GM12878 (cell line): ENCODE measurements at regions not wholly inside any gene's neighbourhood (a gene's known extent, or its start where the extent isn't known, plus 50 kb on each side); places are given as distances from the start of the nearest gene placed in this dataset.

Experiments
- ATAC-seq: fragments of 200-7000 bp; cut with Tn5 transposase; 3 replicates; pipeline ENCODE4 v1.9.1; 2020; ENCODE audit warnings: mild to moderate bottlenecking, moderate library complexity
- BruUV-seq: library from RNA; stranded (reverse); fragments of 400-500 nt; replicated peaks from 2 replicates; lab custom pipeline; 2021; lab: Mats Ljungman, UMichigan
- CTCF ChIA-PET: fragments of 300-600 bp; sonication (Branson Sonifier 250); formaldehyde crosslinking; extraction: SDS; loops from one replicate; lab custom pipeline; 2021; ENCODE audit warnings: inconsistent platforms; lab: Yijun Ruan, JAX
- POLR2A ChIA-PET: fragments of 350-600 bp; formaldehyde crosslinking; extraction: SDS; loops from one replicate; lab custom pipeline; 2021; ENCODE audit warnings: inconsistent platforms; lab: Charles Lee
- RAD21 ChIA-PET: fragments of 300-600 bp; sonication (Branson Sonifier 250); formaldehyde crosslinking; loops from one replicate; lab custom pipeline; 2023; ENCODE audit warnings: antibody characterized with exemption; ENCODE audit not compliant: unreplicated experiment; lab: Charles Lee
- SMC1A ChIA-PET: fragments of 300-600 bp; sonication (Branson Sonifier 250); formaldehyde crosslinking; loops from one replicate; lab custom pipeline; 2023; ENCODE audit not compliant: unreplicated experiment, uncharacterized antibody; lab: Charles Lee
- DNase-seq: peaks from one replicate; pipeline ENCODE4 v3.0.0-alpha.2; 2011; ENCODE audit warnings: low read depth, low spot score
- FAIRE-seq: peaks from 3 replicates; lab custom pipeline; 2011; peaks lifted over from hg19 to GRCh38; lab: Jason Lieb, UNC
- H2AFZ ChIP-seq: 2 replicates; pipeline ENCODE4 v1.6.0; 2011; ENCODE audit warnings: low read depth, low read length, control low read depth; ENCODE audit not compliant: control insufficient read depth
- H3K27ac ChIP-seq: 2 replicates; pipeline ENCODE4 v1.5.1; 2011; ENCODE audit warnings: control low read depth; ENCODE audit not compliant: control insufficient read depth, insufficient read depth
- H3K27me3 ChIP-seq, 2 experiments: replicated peaks in 1 of 2; 2 replicates each; pipeline versions ENCODE4 v1.6.0 to v1.6.1; 2011; ENCODE audit warnings: low read length in 1 of 2; ENCODE audit not compliant: control insufficient read depth in 2 of 2, insufficient read depth in 2 of 2
- H3K36me3 ChIP-seq, 2 experiments: 2 replicates each; pipeline ENCODE4 v1.5.1; 2011; ENCODE audit warnings: low read length in 1 of 2; ENCODE audit not compliant: control insufficient read depth in 2 of 2, insufficient read depth in 2 of 2
- H3K4me1 ChIP-seq: 2 replicates; pipeline ENCODE4 v1.6.1; 2011; ENCODE audit warnings: mild to moderate bottlenecking, low read length, moderate library complexity, mixed read lengths; ENCODE audit not compliant: control insufficient read depth, insufficient read depth
- H3K4me2 ChIP-seq: 2 replicates; pipeline ENCODE4 v1.6.0; 2011; ENCODE audit warnings: control low read depth; ENCODE audit not compliant: control insufficient read depth, insufficient read depth
- H3K4me3 ChIP-seq: fragments of 200-600 bp; sonication (generic); 2 replicates; pipeline ENCODE4 v1.5.1; 2016
- H3K79me2 ChIP-seq: 2 replicates; pipeline ENCODE4 v1.6.0; 2011; ENCODE audit warnings: low read length; ENCODE audit not compliant: control insufficient read depth, insufficient read depth
- H3K9ac ChIP-seq: 2 replicates; pipeline ENCODE4 v1.8.0; 2011; ENCODE audit warnings: low read length, control low read depth, mixed read lengths; ENCODE audit not compliant: control insufficient read depth, insufficient read depth
- H3K9me3 ChIP-seq: replicated peaks from 3 replicates; pipeline ENCODE4 v1.5.1; 2011; ENCODE audit warnings: mild to moderate bottlenecking, low read length; ENCODE audit not compliant: control insufficient read depth, insufficient read depth
- H4K20me1 ChIP-seq: 2 replicates; pipeline ENCODE4 v1.6.0; 2011; ENCODE audit not compliant: control insufficient read depth, insufficient read depth
- EGR1 ChIP-seq, 2 experiments: IDR thresholded peaks; 1 replicate in 1 of 2; 2 replicates in 1 of 2; pipeline ENCODE4 v1.6.1; 2011 to 2012; ENCODE audit warnings: low read depth in 2 of 2, low read length in 2 of 2, borderline replicate concordance in 1 of 2, mild to moderate bottlenecking in 1 of 2, moderate library complexity in 1 of 2
- IKZF2 ChIP-seq, 2 experiments: fragments of 450-650 bp; IDR thresholded peaks; 2 replicates each; pipeline ENCODE4 v1.6.1; 2017; ENCODE audit warnings: mild to moderate bottlenecking in 2 of 2, moderate library complexity in 2 of 2
- POU2F2 ChIP-seq: IDR thresholded peaks from 3 replicates; pipeline ENCODE4 v1.6.1; 2011; ENCODE audit warnings: low read depth, mild to moderate bottlenecking, low read length, borderline replicate concordance
- RAD21 ChIP-seq: IDR thresholded peaks from 2 replicates; pipeline ENCODE4 v1.6.1; 2011; ENCODE audit warnings: mild to moderate bottlenecking, low read depth, low read length, moderate library complexity; ENCODE audit not compliant: insufficient read depth
- RELA ChIP-seq: fragments of 450-650 bp; IDR thresholded peaks from 2 replicates; pipeline ENCODE4 v1.8.0; 2014; ENCODE audit warnings: borderline replicate concordance; ENCODE audit not compliant: partially characterized antibody
- ZBED1 ChIP-seq: IDR thresholded peaks from 2 replicates; pipeline ENCODE4 v1.6.1; 2016; ENCODE audit warnings: borderline replicate concordance
- ZNF384 ChIP-seq: IDR thresholded peaks from 2 replicates; pipeline ENCODE4 v1.6.1; 2012; ENCODE audit warnings: low read depth, mild to moderate bottlenecking, low read length, improper control_type of control experiment, borderline replicate concordance
- WGBS: methylation state at CpG from one replicate; pipeline ENCODE4 v1.1.6; 2016; ENCODE audit warnings: low lambda C conversion rate; ENCODE audit not compliant: insufficient replicate concordance, insufficient coverage; ENCODE audit errors: missing lambda C conversion rate; 5-methylcytosine and 5-hydroxymethylcytosine counted together
- in situ Hi-C: fragments of 300-500 bp; cut with MboI; formaldehyde crosslinking; loops from 9 replicates; pipeline ENCODE4 v1.14.3; 2018; ENCODE audit warnings: mixed read lengths
- intact Hi-C: fragments of 100-400 bp; cut with micrococcal nuclease; formaldehyde crosslinking; loops from one replicate; pipeline ENCODE4 v1.14.2; 2022; ENCODE audit not compliant: unreplicated experiment
- TF ChIP-seq, protein P1 (sequence below): fragments of 450-650 bp; formaldehyde crosslinking; IDR thresholded peaks from 2 replicates; pipeline ENCODE4 v1.4.0; 2022; ENCODE audit warnings: mild to moderate bottlenecking, moderate library complexity
- TF ChIP-seq, protein P2 (sequence below): fragments of 450-650 bp; IDR thresholded peaks from 2 replicates; pipeline ENCODE4 v1.6.1; 2016; ENCODE audit warnings: mild to moderate bottlenecking
- TF ChIP-seq, protein P3 (sequence below): IDR thresholded peaks from 2 replicates; pipeline ENCODE4 v1.6.1; 2012; ENCODE audit warnings: low read depth, low read length, improper control_type of control experiment
- TF ChIP-seq, protein P4 (sequence below): IDR thresholded peaks from 2 replicates; pipeline ENCODE4 v1.6.1; 2012; ENCODE audit warnings: low read depth, low read length, improper control_type of control experiment

DNA sequence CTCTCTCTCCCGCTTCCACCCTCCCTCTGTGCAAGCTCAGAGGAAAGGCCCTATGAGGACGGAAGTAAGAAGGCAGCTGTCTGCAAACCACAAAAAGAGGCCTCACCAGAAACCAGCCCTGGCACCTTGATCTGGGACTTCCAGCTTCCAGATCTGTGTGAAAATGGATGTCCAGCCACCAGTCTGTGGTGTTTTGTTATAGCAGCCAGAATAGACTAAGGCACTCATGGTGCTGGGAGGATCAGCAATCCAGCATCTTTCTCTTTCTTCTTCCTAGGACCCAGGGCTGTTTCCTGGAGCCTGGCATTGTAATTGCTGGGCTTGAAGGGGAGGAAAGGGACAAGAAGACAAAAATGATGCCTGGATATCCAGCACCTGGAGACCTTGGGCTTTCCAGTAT lies 122.5 kb downstream of the SOCS6 start:
- H3K9me3 ChIP-seq = no peaks in the 10 kb centered on the region
- no peak overlapping the region for H3K27ac ChIP-seq
- intact Hi-C loops (no loop called here), in situ Hi-C loops (no loop called here)
- WGBS = 32% methylated on average over 2 of the region's 2 CpGs
- SMC1A ChIA-PET = no interaction called here
- H3K36me3 ChIP-seq = no peaks in the 10 kb centered on the region
- DNase-seq (no peak), ATAC-seq (no peak), FAIRE-seq (no peak)
- H3K79me2 ChIP-seq = no peaks in the 10 kb centered on the region
- H4K20me1 ChIP-seq = no peaks in the 10 kb centered on the region
- H3K4me1 ChIP-seq = no peaks in the 10 kb centered on the region
- H3K9ac ChIP-seq = no peak overlapping the region
- RAD21 ChIA-PET = no interaction called here
- POLR2A ChIA-PET = no interaction called here
- CTCF ChIA-PET = interaction anchor here (1.7 kb wide), 1 partner anchor 23 kb away, joined by 4 read pairs; no protein-coding TSS in a partner anchor
- H2AFZ ChIP-seq = no peak overlapping the region
- H3K4me3 ChIP-seq = no peak overlapping the region
- peaks cover 0 to 3% of the 10 kb centered on the region in 2 experiments; a peak in 2 of 4 replicates for H3K27me3 ChIP-seq
- BruUV-seq = no TSS peak
- TF ChIP-seq IKZF2 (IDR thresholded peaks at IDR 0.05) (no peak), POU2F2 (no peak), ZBED1 (no peak), EGR1 (IDR thresholded peaks at IDR 0.05; ENCODE audit: borderline replicate concordance in 1 of 2, low read depth in 2 of 2, low read length in 2 of 2) (no peak), RELA (no peak), RAD21 (no peak), ZNF384 (no peak)
- TF ChIP-seq, protein P1, sequence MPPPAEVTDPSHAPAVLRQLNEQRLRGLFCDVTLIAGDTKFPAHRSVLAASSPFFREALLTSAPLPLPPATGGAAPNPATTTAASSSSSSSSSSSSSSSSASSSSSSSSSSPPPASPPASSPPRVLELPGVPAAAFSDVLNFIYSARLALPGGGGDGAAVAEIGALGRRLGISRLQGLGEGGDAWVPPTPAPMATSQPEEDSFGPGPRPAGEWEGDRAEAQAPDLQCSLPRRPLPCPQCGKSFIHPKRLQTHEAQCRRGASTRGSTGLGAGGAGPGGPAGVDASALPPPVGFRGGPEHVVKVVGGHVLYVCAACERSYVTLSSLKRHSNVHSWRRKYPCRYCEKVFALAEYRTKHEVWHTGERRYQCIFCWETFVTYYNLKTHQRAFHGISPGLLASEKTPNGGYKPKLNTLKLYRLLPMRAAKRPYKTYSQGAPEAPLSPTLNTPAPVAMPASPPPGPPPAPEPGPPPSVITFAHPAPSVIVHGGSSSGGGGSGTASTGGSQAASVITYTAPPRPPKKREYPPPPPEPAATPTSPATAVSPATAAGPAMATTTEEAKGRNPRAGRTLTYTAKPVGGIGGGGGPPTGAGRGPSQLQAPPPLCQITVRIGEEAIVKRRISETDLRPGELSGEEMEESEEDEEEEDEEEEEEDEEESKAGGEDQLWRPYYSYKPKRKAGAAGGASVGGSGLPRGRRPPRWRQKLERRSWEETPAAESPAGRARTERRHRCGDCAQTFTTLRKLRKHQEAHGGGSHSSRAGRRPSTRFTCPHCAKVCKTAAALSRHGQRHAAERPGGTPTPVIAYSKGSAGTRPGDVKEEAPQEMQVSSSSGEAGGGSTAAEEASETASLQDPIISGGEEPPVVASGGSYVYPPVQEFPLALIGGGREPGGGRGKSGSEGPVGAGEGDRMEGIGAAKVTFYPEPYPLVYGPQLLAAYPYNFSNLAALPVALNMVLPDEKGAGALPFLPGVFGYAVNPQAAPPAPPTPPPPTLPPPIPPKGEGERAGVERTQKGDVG (CRISPR knock-in tag) = no peak
- TF ChIP-seq, protein P2, sequence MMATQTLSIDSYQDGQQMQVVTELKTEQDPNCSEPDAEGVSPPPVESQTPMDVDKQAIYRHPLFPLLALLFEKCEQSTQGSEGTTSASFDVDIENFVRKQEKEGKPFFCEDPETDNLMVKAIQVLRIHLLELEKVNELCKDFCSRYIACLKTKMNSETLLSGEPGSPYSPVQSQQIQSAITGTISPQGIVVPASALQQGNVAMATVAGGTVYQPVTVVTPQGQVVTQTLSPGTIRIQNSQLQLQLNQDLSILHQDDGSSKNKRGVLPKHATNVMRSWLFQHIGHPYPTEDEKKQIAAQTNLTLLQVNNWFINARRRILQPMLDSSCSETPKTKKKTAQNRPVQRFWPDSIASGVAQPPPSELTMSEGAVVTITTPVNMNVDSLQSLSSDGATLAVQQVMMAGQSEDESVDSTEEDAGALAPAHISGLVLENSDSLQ = no peak
- TF ChIP-seq, protein P3, sequence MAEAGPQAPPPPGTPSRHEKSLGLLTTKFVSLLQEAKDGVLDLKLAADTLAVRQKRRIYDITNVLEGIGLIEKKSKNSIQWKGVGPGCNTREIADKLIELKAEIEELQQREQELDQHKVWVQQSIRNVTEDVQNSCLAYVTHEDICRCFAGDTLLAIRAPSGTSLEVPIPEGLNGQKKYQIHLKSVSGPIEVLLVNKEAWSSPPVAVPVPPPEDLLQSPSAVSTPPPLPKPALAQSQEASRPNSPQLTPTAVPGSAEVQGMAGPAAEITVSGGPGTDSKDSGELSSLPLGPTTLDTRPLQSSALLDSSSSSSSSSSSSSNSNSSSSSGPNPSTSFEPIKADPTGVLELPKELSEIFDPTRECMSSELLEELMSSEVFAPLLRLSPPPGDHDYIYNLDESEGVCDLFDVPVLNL = no peak
- TF ChIP-seq, protein P4, sequence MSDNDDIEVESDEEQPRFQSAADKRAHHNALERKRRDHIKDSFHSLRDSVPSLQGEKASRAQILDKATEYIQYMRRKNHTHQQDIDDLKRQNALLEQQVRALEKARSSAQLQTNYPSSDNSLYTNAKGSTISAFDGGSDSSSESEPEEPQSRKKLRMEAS = no peak
- no peak overlapping the region for H3K4me2 ChIP-seq
